Chondrocyte (in vitro differentiated cells): ENCODE measurements at regions not wholly inside any gene's neighbourhood (a gene's known extent, or its start where the extent isn't known, plus 50 kb on each side); places are given as distances from the start of the nearest gene placed in this dataset.

ENCODE experiments used
- DNase-seq: peaks from one replicate; pipeline ENCODE4 v3.0.0; 2021; ENCODE audit warnings: mixed read lengths, low spot score
- H3K27ac Mint-ChIP-seq: one replicate; pipeline ENCODE4 v1.8.0; 2021; ENCODE audit warnings: mild to moderate bottlenecking, moderate library complexity, mixed read lengths; ENCODE audit not compliant: unreplicated experiment
- H3K27me3 Mint-ChIP-seq: 2 replicates; pipeline ENCODE4 v1.8.0; 2021; ENCODE audit warnings: low read depth, mixed read lengths
- H3K36me3 Mint-ChIP-seq: 2 replicates; pipeline ENCODE4 v1.8.0; 2021; ENCODE audit warnings: low read depth, mixed read lengths
- H3K4me1 Mint-ChIP-seq: 2 replicates; pipeline ENCODE4 v1.8.0; 2021; ENCODE audit warnings: low read depth, mild to moderate bottlenecking, mixed read lengths
- H3K4me3 Mint-ChIP-seq: one replicate; pipeline ENCODE4 v1.8.0; 2021; ENCODE audit warnings: mild to moderate bottlenecking, moderate library complexity, mixed read lengths; ENCODE audit not compliant: unreplicated experiment
- H3K9me3 Mint-ChIP-seq: 2 replicates; pipeline ENCODE4 v1.8.0; 2021; ENCODE audit warnings: low read depth, mixed read lengths
- TF ChIP-seq, protein P1 (sequence below): fragments of 200-600 bp; sonication (generic); IDR thresholded peaks from 2 replicates; pipeline ENCODE4 v1.5.0; 2021; ENCODE audit warnings: antibody characterized with exemption, mild to moderate bottlenecking, moderate library complexity

DNA sequence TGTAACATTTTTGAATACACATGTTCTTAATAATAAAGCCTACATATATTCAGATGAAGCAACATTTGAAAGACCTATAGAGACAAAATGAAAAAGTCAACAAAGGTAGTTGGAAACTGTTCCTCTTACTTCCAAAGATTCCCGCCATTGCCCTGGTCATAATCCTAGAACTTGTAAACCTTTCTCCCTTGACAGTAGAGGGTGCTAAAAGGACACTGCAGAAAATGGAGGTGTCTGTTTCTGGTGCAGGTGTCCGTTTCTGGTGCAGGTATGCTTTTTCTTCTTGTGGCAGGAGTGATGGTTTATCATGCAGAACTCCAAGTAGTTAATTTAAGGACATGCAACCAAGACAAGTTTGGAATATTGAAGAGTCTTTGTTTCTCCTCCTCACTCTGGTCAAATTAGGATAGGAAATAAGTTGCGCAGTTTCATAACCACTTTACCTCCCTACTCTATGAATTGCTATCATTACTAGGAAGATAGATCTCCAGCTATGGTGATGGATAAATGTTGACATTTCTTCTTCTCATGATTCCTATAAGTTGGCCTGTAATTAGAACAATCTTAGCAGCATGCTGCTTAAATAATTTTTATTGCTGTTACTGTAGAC is 56.0 kb upstream of the FAM174A start:
- H3K27ac Mint-ChIP-seq: no peak overlapping the region
- H3K9me3 Mint-ChIP-seq: no peaks in the 10 kb centered on the region
- no peak overlapping the region for H3K4me3 Mint-ChIP-seq
- H3K4me1 Mint-ChIP-seq: no peaks in the 10 kb centered on the region
- H3K27me3 Mint-ChIP-seq: peaks cover 24% of the 10 kb centered on the region
- no peak for DNase-seq
- no peaks in the 10 kb centered on the region for H3K36me3 Mint-ChIP-seq
- TF ChIP-seq, protein P1, sequence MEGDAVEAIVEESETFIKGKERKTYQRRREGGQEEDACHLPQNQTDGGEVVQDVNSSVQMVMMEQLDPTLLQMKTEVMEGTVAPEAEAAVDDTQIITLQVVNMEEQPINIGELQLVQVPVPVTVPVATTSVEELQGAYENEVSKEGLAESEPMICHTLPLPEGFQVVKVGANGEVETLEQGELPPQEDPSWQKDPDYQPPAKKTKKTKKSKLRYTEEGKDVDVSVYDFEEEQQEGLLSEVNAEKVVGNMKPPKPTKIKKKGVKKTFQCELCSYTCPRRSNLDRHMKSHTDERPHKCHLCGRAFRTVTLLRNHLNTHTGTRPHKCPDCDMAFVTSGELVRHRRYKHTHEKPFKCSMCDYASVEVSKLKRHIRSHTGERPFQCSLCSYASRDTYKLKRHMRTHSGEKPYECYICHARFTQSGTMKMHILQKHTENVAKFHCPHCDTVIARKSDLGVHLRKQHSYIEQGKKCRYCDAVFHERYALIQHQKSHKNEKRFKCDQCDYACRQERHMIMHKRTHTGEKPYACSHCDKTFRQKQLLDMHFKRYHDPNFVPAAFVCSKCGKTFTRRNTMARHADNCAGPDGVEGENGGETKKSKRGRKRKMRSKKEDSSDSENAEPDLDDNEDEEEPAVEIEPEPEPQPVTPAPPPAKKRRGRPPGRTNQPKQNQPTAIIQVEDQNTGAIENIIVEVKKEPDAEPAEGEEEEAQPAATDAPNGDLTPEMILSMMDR: peak; percentile 75

DNA sequence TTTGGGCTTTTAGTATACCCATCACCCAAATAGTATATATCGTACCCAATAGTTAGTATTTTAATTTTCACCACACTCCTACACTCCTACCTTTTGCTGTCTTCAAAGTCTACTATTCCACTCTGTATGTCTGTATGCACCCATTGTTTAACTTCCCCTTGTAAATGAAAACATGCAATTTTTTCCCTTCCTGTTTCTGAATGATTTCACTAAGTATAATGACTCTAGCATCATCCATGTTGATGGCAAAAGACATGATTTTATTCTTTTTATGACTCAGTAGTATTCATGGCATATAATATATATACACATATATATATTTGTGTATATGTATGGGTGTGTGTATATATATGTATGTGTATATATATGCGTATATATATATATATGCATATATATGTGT is 63.1 kb upstream of the FAM174A start:
- TF ChIP-seq, protein P1: no peak
- no peak for DNase-seq
- Mint-ChIP-seq H3K27ac (no peak overlapping the region), H3K27me3 (peaks cover 5% of the 10 kb centered on the region), H3K36me3 (no peaks in the 10 kb centered on the region), H3K4me3 (no peak overlapping the region), H3K9me3 (no peaks in the 10 kb centered on the region), H3K4me1 (no peaks in the 10 kb centered on the region)

DNA sequence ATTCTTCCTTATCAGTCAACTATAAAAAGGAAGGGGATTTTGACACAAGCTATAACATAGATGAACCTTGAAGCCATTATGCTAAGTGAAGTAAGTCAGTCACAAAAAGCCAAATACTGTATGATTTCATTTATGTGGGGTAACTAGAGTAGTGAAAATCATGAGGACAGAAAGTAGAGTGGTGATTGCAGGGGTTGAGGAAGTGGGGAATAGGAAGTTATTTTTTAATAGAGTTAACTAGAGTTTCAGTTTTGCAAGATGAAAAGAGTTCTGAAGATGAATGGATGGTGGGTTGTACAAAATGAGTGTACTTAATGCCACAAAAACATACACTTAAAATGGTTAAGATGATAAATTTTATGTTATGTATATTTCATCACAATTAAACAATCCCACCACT is 65.4 kb upstream of the FAM174A start:
- H3K4me3 Mint-ChIP-seq: no peak overlapping the region
- no peak for DNase-seq
- TF ChIP-seq, protein P1: no peak
- no peaks in the 10 kb centered on the region for H3K4me1 Mint-ChIP-seq
- H3K9me3 Mint-ChIP-seq: peaks cover 3% of the 10 kb centered on the region
- no peaks in the 10 kb centered on the region for H3K36me3 Mint-ChIP-seq
- H3K27ac Mint-ChIP-seq: no peak overlapping the region
- peaks cover 5% of the 10 kb centered on the region for H3K27me3 Mint-ChIP-seq

DNA sequence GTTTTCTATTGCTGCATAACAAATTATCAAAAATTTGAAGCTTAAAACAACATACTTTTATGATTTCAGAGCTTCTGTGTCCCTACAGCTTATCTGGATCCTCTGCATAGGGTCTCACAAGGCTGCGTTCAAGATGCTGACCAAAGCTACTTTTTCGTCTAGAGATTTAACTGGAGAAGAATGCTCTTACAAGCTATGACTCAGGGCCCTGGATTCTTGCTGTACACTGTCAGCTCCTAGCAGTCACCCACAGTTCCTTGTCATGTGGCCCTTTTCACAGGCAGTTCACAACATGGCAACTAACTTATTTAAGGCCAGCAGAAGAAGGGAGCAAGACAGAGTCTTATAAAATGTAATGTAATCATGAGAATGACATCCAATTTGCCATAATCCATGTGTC is 70.8 kb upstream of the FAM174A start:
- peaks cover 17% of the 10 kb centered on the region for H3K9me3 Mint-ChIP-seq
- H3K4me3 Mint-ChIP-seq: no peak overlapping the region
- TF ChIP-seq, protein P1: no peak
- DNase-seq: no peak
- H3K27ac Mint-ChIP-seq: peak overlapping the region; percentile 12
- H3K36me3 Mint-ChIP-seq: peaks cover 2% of the 10 kb centered on the region
- peaks cover 7% of the 10 kb centered on the region for H3K4me1 Mint-ChIP-seq
- H3K27me3 Mint-ChIP-seq: peaks cover 5% of the 10 kb centered on the region

DNA sequence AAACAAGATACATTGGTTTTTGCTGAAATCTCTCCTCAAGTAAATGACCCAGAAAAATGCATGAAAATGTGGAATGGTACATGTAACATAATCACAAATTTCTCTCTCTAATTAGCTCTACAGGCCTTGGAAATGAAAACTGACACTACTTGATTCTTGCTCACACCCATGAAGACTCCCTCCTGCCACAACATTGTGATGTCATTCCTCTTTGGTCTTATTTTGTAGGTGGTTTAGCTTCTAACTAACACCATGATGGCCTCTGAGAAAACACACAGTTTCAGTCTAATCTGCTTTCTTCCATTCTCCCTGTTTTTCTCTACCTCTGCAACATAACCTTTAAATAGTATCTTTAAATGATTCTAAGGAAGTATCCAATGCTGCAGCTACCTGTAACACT is 78.6 kb upstream of the FAM174A start:
- TF ChIP-seq, protein P1: no peak
- peaks cover 7% of the 10 kb centered on the region for H3K9me3 Mint-ChIP-seq
- H3K4me3 Mint-ChIP-seq: no peak overlapping the region
- peaks cover 2% of the 10 kb centered on the region for H3K36me3 Mint-ChIP-seq
- peaks cover 7% of the 10 kb centered on the region for H3K27me3 Mint-ChIP-seq
- H3K27ac Mint-ChIP-seq: no peak overlapping the region
- no peak for DNase-seq
- H3K4me1 Mint-ChIP-seq: no peaks in the 10 kb centered on the region
